Gastroesophageal sphincter (tissue), 3 donors: ENCODE measurements at regions not wholly inside any gene's neighbourhood (a gene's known extent, or its start where the extent isn't known, plus 50 kb on each side); places are given as distances from the start of the nearest gene placed in this dataset.

Experiments
- EP300 ChIP-seq: sonication (generic); formaldehyde crosslinking; IDR thresholded peaks from one replicate; pipeline ENCODE4 v1.6.1; 2017; ENCODE audit warnings: antibody characterized with exemption, mild to moderate bottlenecking
- POLR2A ChIP-seq, 2 donors: fragments of 450-650 bp; IDR thresholded peaks; one replicate each; pipeline ENCODE4 v1.6.1; 2017; ENCODE audit warnings: antibody characterized with exemption in 2 of 2, mild to moderate bottlenecking in 2 of 2, moderate library complexity in 1 of 2
- POLR2AphosphoS5 ChIP-seq: sonication (generic); formaldehyde crosslinking; IDR thresholded peaks from one replicate; pipeline ENCODE4 v1.6.1; 2017; ENCODE audit warnings: antibody characterized with exemption
- TF ChIP-seq, protein P1 (sequence below), 4 experiments: fragments of 200-600 bp in 2 of 4; fragments of 450-650 bp in 2 of 4; sonication (generic) in 1 of 4; IDR thresholded peaks; one replicate each; pipeline ENCODE4 v1.5.1; 2017 to 2019; ENCODE audit warnings: antibody characterized with exemption in 4 of 4, mild to moderate bottlenecking in 2 of 4, moderate library complexity in 2 of 4

DNA sequence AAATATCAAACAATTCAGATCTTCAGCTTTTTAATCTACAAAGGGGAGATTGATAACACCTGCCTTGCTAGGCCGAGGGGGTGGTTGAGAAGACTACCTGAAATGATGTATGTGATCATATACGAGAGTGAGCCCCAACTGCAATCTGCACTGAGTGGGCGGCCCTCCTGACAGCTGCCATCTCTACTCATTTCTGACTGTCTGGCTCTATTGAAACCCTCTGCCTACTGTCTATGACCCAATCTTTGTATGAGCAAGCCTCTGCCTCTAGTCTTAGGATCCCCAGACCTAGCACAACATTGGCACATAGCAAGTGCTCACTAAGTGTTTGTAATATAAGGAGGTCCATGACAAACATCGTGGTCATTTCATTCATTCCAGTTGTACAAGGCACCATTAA lies 144.4 kb upstream of the NR2F2 start:
- TF ChIP-seq, protein P1, sequence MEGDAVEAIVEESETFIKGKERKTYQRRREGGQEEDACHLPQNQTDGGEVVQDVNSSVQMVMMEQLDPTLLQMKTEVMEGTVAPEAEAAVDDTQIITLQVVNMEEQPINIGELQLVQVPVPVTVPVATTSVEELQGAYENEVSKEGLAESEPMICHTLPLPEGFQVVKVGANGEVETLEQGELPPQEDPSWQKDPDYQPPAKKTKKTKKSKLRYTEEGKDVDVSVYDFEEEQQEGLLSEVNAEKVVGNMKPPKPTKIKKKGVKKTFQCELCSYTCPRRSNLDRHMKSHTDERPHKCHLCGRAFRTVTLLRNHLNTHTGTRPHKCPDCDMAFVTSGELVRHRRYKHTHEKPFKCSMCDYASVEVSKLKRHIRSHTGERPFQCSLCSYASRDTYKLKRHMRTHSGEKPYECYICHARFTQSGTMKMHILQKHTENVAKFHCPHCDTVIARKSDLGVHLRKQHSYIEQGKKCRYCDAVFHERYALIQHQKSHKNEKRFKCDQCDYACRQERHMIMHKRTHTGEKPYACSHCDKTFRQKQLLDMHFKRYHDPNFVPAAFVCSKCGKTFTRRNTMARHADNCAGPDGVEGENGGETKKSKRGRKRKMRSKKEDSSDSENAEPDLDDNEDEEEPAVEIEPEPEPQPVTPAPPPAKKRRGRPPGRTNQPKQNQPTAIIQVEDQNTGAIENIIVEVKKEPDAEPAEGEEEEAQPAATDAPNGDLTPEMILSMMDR (IDR thresholded peaks at IDR 0.05): no peak
- no peak for TF ChIP-seq POLR2A (IDR thresholded peaks at IDR 0.05)
- TF ChIP-seq EP300: no peak
- TF ChIP-seq POLR2AphosphoS5: no peak
